ENCODE measurements at regions not wholly inside any gene's neighbourhood (a gene's known extent, or its start where the extent isn't known, plus 50 kb on each side); places are given as distances from the start of the nearest gene placed in this dataset.

DNA sequence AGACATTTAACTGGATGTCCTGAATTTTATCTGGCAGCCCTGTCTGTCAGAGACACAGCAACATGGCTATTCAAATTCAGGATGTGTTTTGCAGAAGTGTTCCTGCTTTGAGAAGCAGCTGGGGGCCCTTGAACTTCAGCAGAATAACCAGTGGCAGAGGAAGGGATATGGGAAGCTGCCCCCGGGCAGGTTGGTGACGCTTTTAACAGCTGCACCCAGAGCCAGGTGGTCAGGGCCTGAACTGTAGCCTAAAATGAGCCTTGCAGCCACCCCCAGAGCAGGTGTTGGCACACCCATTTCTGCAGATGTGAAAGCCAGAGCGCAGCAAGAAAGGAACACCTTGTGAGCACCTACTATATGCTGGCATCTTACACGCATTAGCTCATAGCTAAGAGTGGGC lies 128.7 kb upstream of the BOD1 start:
- TF ChIP-seq POLR2AphosphoS5 (IDR thresholded peaks at IDR 0.05; ENCODE audit: borderline replicate concordance, low read depth, low read length) (no peak), EZH2 (IDR thresholded peaks at IDR 0.05) (no peak)

Measured in SK-N-MC (cell line).